Colonic mucosa (tissue), 4 donors: ENCODE measurements at regions not wholly inside any gene's neighbourhood (a gene's known extent, or its start where the extent isn't known, plus 50 kb on each side); places are given as distances from the start of the nearest gene placed in this dataset.

Experiments
- DNase-seq: peaks from one replicate; pipeline ENCODE4 v3.0.0-alpha.2; 2020
- H3K27ac ChIP-seq: fragments of 200-600 bp; one replicate; pipeline ENCODE4 v1.8.0; 2021
- H3K27me3 ChIP-seq: fragments of 200-600 bp; one replicate; pipeline ENCODE4 v1.8.0; 2021
- H3K36me3 ChIP-seq: fragments of 200-600 bp; one replicate; pipeline ENCODE4 v1.8.0; 2021
- H3K4me1 ChIP-seq: fragments of 200-600 bp; one replicate; pipeline ENCODE4 v1.8.0; 2021; ENCODE audit warnings: mild to moderate bottlenecking
- H3K4me3 ChIP-seq: fragments of 200-600 bp; one replicate; pipeline ENCODE4 v1.8.0; 2021
- H3K9ac ChIP-seq, 2 donors: one replicate each; pipeline ENCODE4 v1.7.0; 2013; ENCODE audit warnings: control low read depth in 2 of 2, low read depth in 2 of 2, low read length in 2 of 2
- H3K9me3 ChIP-seq: fragments of 200-600 bp; one replicate; pipeline ENCODE4 v1.8.0; 2021
- CTCF ChIP-seq: fragments of 200-600 bp; IDR thresholded peaks from one replicate; pipeline ENCODE4 v1.8.0; 2022; ENCODE audit warnings: antibody characterized with exemption, mild to moderate bottlenecking
- intact Hi-C: fragments of 100-400 bp; cut with DNase I; formaldehyde crosslinking; loops from one replicate; pipeline ENCODE4 v1.14.1; 2022
- donor health status: healthy.
- donor health status: DM: no; HTN: no; CAD: no.
- donor health status: DM: no; HTN: no; CAD: no.

GRCh38 chr6:51526049-51526448 is 561.4 kb downstream of the PKHD1 start:
- Histone ChIP-seq H3K36me3 (no peaks in the 10 kb centered on the region), H3K4me1 (no peaks in the 10 kb centered on the region), H3K9ac (no peak overlapping the region), H3K9me3 (no peaks in the 10 kb centered on the region), H3K4me3 (no peak overlapping the region), H3K27ac (no peak overlapping the region), H3K27me3 (no peaks in the 10 kb centered on the region)
- intact Hi-C loops: no loop called here
- no peak for DNase-seq
- TF ChIP-seq CTCF: no peak

GRCh38 chr6:51526922-51527321 is 560.5 kb downstream of the PKHD1 start:
- intact Hi-C loops: no loop called here
- no peak overlapping the region for H3K9ac ChIP-seq
- no peak for TF ChIP-seq CTCF
- no peaks in the 10 kb centered on the region for H3K27me3 ChIP-seq
- H3K27ac ChIP-seq: no peak overlapping the region
- no peaks in the 10 kb centered on the region for H3K9me3 ChIP-seq
- H3K36me3 ChIP-seq: no peaks in the 10 kb centered on the region
- no peaks in the 10 kb centered on the region for H3K4me1 ChIP-seq
- no peak overlapping the region for H3K4me3 ChIP-seq
- DNase-seq: no peak

GRCh38 chr6:51528556-51528955 is 558.9 kb downstream of the PKHD1 start:
- Histone ChIP-seq H3K27me3 (no peaks in the 10 kb centered on the region), H3K4me3 (no peak overlapping the region), H3K9ac (no peak overlapping the region), H3K27ac (no peak overlapping the region), H3K9me3 (no peaks in the 10 kb centered on the region), H3K36me3 (no peaks in the 10 kb centered on the region), H3K4me1 (no peaks in the 10 kb centered on the region)
- DNase-seq: no peak
- TF ChIP-seq CTCF: no peak
- intact Hi-C loops: no loop called here

- H3K9me3 ChIP-seq: no peaks in the 10 kb centered on the region
- no peaks in the 10 kb centered on the region for H3K36me3 ChIP-seq
- H3K4me1 ChIP-seq: no peaks in the 10 kb centered on the region
- no peak overlapping the region for H3K27ac ChIP-seq
- no peaks in the 10 kb centered on the region for H3K27me3 ChIP-seq
- no peak overlapping the region for H3K9ac ChIP-seq
- no peak for DNase-seq
- TF ChIP-seq CTCF: no peak
- H3K4me3 ChIP-seq: no peak overlapping the region
- intact Hi-C loops: no loop called here
Measured at GRCh38 chr6:51529240-51529639, 558.2 kb downstream of the PKHD1 start.

GRCh38 chr6:51531623-51532022 is 555.8 kb downstream of the PKHD1 start:
- intact Hi-C loops: no loop called here
- Histone ChIP-seq H3K27ac (no peak overlapping the region), H3K4me3 (no peak overlapping the region), H3K9ac (no peak overlapping the region), H3K9me3 (no peaks in the 10 kb centered on the region), H3K4me1 (no peaks in the 10 kb centered on the region), H3K36me3 (no peaks in the 10 kb centered on the region), H3K27me3 (no peaks in the 10 kb centered on the region)
- DNase-seq: no peak
- TF ChIP-seq CTCF: no peak

GRCh38 chr6:51533962-51534361 is 553.5 kb downstream of the PKHD1 start:
- DNase-seq: no peak
- TF ChIP-seq CTCF: no peak
- Histone ChIP-seq H3K4me3 (no peak overlapping the region), H3K4me1 (no peaks in the 10 kb centered on the region), H3K27me3 (no peaks in the 10 kb centered on the region), H3K36me3 (no peaks in the 10 kb centered on the region), H3K27ac (no peak overlapping the region), H3K9me3 (no peaks in the 10 kb centered on the region), H3K9ac (no peak overlapping the region)
- intact Hi-C loops: no loop called here
